ENCODE measurements at regions not wholly inside any gene's neighbourhood (a gene's known extent, or its start where the extent isn't known, plus 50 kb on each side); places are given as distances from the start of the nearest gene placed in this dataset.

DNA sequence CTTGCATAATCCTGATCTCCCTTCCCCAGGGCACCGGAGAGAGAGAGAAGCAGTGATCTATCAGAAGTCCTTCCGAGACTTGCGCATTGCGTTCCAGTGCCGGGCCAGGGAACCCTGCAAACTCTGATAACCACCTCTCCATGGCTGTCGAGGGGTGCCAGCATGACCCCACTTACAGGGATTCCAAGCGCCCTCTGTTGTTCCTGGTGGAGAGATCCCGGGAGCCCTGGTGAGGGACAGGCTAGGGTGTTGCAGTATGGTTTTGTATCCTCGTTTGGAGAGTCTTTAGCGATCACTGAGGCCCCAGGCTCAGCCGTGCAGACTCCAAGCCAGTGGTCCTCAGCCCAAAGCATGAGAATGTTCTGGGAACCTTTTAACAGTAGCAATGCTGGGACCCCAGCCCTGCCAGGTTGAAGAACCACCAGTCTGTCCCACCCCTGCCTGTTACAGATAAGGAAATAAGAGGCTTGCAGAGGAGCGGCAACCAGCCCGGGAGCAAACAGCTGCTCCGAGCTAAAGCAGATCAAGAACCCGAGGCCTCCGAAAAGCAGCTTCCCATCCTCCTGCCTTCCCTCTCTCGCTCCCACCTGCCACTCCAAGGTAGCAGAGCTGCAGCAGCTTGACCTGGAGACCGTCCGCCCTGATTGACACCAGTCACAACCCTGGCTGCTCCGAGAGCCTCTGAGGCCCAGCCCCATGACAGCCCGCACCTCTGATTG lies 150.3 kb upstream of the RPL38 start:
- no peak for DNase-seq
- TF ChIP-seq, protein P1, sequence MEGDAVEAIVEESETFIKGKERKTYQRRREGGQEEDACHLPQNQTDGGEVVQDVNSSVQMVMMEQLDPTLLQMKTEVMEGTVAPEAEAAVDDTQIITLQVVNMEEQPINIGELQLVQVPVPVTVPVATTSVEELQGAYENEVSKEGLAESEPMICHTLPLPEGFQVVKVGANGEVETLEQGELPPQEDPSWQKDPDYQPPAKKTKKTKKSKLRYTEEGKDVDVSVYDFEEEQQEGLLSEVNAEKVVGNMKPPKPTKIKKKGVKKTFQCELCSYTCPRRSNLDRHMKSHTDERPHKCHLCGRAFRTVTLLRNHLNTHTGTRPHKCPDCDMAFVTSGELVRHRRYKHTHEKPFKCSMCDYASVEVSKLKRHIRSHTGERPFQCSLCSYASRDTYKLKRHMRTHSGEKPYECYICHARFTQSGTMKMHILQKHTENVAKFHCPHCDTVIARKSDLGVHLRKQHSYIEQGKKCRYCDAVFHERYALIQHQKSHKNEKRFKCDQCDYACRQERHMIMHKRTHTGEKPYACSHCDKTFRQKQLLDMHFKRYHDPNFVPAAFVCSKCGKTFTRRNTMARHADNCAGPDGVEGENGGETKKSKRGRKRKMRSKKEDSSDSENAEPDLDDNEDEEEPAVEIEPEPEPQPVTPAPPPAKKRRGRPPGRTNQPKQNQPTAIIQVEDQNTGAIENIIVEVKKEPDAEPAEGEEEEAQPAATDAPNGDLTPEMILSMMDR (IDR thresholded peaks at IDR 0.05) = no peak
- no peak for TF ChIP-seq POLR2A (IDR thresholded peaks at IDR 0.05)
- Histone ChIP-seq H3K27ac (no peak overlapping the region), H3K36me3 (ENCODE audit: low read depth, missing control alignments) (no peaks in the 10 kb centered on the region), H3K4me3 (no peak overlapping the region), H3K27me3 (no peaks in the 10 kb centered on the region), H3K9me3 (no peaks in the 10 kb centered on the region), H3K4me1 (no peaks in the 10 kb centered on the region)
- WGBS, 2 donors = 57 to 69% methylated on average over 10 to 21 of the region's 21 CpGs
- intact Hi-C loops (cut with DNase I; ENCODE audit: low total_unique reads) = no loop called here

DNA sequence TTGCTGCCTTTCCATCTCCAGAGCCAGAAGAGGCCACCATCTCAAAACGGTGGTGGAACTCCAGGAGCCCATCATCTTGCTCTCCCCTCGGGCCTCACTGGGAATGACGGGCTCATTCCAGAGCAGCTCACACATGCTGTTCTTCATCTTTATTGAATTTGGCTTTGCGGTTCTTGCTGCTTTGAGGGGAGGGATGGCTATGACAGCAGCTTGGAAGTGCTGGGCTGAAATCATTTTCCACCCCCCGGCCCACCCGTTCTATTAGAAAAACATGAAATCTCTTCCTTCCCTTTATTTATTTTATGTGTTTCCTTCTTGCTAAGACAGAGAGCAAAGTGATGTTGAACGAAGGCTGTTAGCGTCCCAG lies 149.8 kb upstream of the RPL38 start:
- no peak for TF ChIP-seq POLR2A (IDR thresholded peaks at IDR 0.05)
- TF ChIP-seq, protein P1 (IDR thresholded peaks at IDR 0.05) = no peak
- Histone ChIP-seq H3K27ac (no peak overlapping the region), H3K27me3 (no peaks in the 10 kb centered on the region), H3K36me3 (ENCODE audit: low read depth, missing control alignments) (no peaks in the 10 kb centered on the region), H3K4me3 (no peak overlapping the region), H3K4me1 (no peaks in the 10 kb centered on the region), H3K9me3 (no peaks in the 10 kb centered on the region)
- no peak for DNase-seq
- 67 to 77% methylated on average over 8 of the region's 8 CpGs for WGBS, 2 donors
- intact Hi-C loops (cut with DNase I; ENCODE audit: low total_unique reads) = no loop called here

DNA sequence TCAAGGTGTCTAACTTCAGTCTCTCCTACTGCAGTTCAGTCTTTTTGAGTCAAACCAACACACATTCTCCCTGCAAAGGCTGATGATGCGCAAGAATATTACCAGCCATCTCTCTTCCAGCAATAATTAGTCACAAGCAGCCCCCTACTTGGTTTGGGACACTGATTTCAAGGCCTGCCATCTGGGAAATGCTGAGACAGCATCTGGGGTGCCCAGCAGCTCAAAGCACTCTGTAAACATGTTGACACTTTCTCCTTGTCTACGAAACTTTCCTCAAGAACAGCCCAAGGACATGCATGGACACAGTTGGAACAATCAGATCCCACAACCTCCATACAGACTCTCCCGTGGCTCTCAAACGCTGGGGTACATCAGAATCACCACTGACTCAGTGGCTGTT lies 149.2 kb upstream of the RPL38 start:
- Histone ChIP-seq H3K27ac (no peak overlapping the region), H3K36me3 (ENCODE audit: low read depth, missing control alignments) (no peaks in the 10 kb centered on the region), H3K4me3 (no peak overlapping the region), H3K9me3 (no peaks in the 10 kb centered on the region), H3K27me3 (no peaks in the 10 kb centered on the region), H3K4me1 (no peaks in the 10 kb centered on the region)
- TF ChIP-seq, protein P1 (IDR thresholded peaks at IDR 0.05) = no peak
- TF ChIP-seq POLR2A (IDR thresholded peaks at IDR 0.05) = no peak
- WGBS, 2 donors = 54 to 60% methylated on average over 4 of the region's 4 CpGs
- intact Hi-C loops (cut with DNase I; ENCODE audit: low total_unique reads) = no loop called here
- DNase-seq = no peak

DNA sequence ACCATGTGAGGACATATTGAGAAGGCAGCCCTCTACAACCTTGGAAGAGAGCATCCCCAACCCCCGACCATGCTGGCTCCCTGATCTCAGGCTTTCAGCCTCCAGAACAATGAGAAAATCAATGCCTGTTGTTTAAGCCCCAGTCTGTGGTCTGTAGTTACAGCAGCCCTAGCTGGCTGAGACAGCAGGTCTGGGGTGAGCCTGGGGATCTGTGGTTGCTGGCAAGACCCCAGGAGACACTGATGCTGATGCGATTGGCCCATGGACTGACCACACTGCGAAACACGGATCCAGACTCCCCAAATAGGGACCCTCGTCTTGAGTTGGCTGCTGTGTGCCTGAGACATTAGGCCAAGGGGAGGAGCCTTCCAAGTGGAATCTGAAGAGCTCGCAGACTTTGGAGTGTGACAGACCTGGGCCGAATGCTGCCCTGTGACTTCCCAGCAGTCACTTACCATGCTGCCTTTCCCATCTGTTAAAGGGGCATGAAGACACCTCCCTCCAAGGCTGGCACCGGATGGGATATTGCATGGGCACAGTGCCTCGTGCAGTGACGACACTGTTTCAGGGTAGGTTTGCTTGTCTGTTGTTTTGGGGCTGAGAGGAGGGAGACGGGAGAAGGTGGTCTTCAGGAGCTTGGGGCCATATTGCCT lies 147.8 kb upstream of the RPL38 start:
- no peak for DNase-seq
- Histone ChIP-seq H3K27ac (no peak overlapping the region), H3K4me1 (no peaks in the 10 kb centered on the region), H3K9me3 (no peaks in the 10 kb centered on the region), H3K27me3 (no peaks in the 10 kb centered on the region), H3K36me3 (ENCODE audit: low read depth, missing control alignments) (no peaks in the 10 kb centered on the region), H3K4me3 (no peak overlapping the region)
- WGBS, 2 donors = 80 to 83% methylated on average over 6 to 11 of the region's 11 CpGs
- TF ChIP-seq, protein P1 (IDR thresholded peaks at IDR 0.05) = no peak
- TF ChIP-seq POLR2A (IDR thresholded peaks at IDR 0.05) = no peak
- intact Hi-C loops (cut with DNase I; ENCODE audit: low total_unique reads) = no loop called here

Data from testis (tissue), 2 donors.